Stomach (tissue), 4 donors: ENCODE measurements at regions not wholly inside any gene's neighbourhood (a gene's known extent, or its start where the extent isn't known, plus 50 kb on each side); places are given as distances from the start of the nearest gene placed in this dataset.

Source experiments
- CTCF ChIP-seq, 7 experiments: fragments of 450-650 bp in 4 of 7; fragments of 200-600 bp in 3 of 7; sonication (generic) in 3 of 7; IDR thresholded peaks; one replicate each; pipeline ENCODE4 v1.5.1; 2016 to 2019; ENCODE audit warnings: antibody characterized with exemption in 7 of 7, control low read depth in 2 of 7, mild to moderate bottlenecking in 1 of 7
- EP300 ChIP-seq: sonication (generic); formaldehyde crosslinking; IDR thresholded peaks from one replicate; pipeline ENCODE4 v1.6.1; 2017; ENCODE audit warnings: antibody characterized with exemption
- POLR2A ChIP-seq, 4 donors: fragments of 450-650 bp; IDR thresholded peaks; one replicate each; pipeline ENCODE4 v1.6.1; 2016; ENCODE audit warnings: antibody characterized with exemption in 4 of 4, control low read depth in 2 of 4, mild to moderate bottlenecking in 1 of 4, moderate library complexity in 1 of 4
- POLR2AphosphoS5 ChIP-seq, 3 donors: sonication (generic); formaldehyde crosslinking; IDR thresholded peaks; one replicate each; pipeline ENCODE4 v1.6.1; 2016; ENCODE audit warnings: antibody characterized with exemption in 3 of 3

- TF ChIP-seq POLR2AphosphoS5 (IDR thresholded peaks at IDR 0.05) (no peak), CTCF (IDR thresholded peaks at IDR 0.05) (no peak), EP300 (no peak), POLR2A (IDR thresholded peaks at IDR 0.05) (no peak)
These were observed 652.2 kb upstream of the WWC1 start for GRCh38 chr5:167639273-167639672.
